AG04449 (cell line): ENCODE measurements at regions not wholly inside any gene's neighbourhood (a gene's known extent, or its start where the extent isn't known, plus 50 kb on each side); places are given as distances from the start of the nearest gene placed in this dataset.

Experiments used
- CTCF ChIA-PET: fragments of 350-600 bp; formaldehyde crosslinking; extraction: SDS; loops from one replicate; lab custom pipeline; 2021; ENCODE audit warnings: antibody characterized with exemption; lab: Yijun Ruan, JAX
- POLR2A ChIA-PET: fragments of 400-600, 350-600 bp; formaldehyde crosslinking; extraction: SDS; loops from one replicate; lab custom pipeline; 2020; ENCODE audit warnings: antibody characterized with exemption, inconsistent platforms; lab: Yijun Ruan, JAX
- DNase-seq: peaks from one replicate; pipeline ENCODE4 v3.0.0-alpha.2; 2010; ENCODE audit warnings: low read depth, low spot score
- H3K4me3 ChIP-seq: 2 replicates; pipeline ENCODE4 v1.5.1; 2011; ENCODE audit warnings: low read depth, mild to moderate bottlenecking, control low read depth, low read length
- CTCF ChIP-seq: IDR thresholded peaks from one replicate; pipeline ENCODE4 v1.5.1; 2011; ENCODE audit warnings: mild to moderate bottlenecking, moderate library complexity, low read length, control low read depth, inconsistent platforms; ENCODE audit not compliant: insufficient read depth; ENCODE audit errors: missing control alignments

- CTCF ChIA-PET, result no interaction called here
- DNase-seq, result no peak
- H3K4me3 ChIP-seq, result no peak overlapping the region
- TF ChIP-seq CTCF, result no peak
- POLR2A ChIA-PET, result no interaction called here
Measured at GRCh38 chr2:2985020-2985419, 392.6 kb downstream of the EIPR1 start.

- H3K4me3 ChIP-seq, result no peak overlapping the region
- no peak for TF ChIP-seq CTCF
- DNase-seq, result no peak
- ChIA-PET CTCF (no interaction called here), POLR2A (no interaction called here)
Measured at GRCh38 chr2:2981000-2981399, 396.6 kb downstream of the EIPR1 start.

GRCh38 chr2:2974982-2975381 is 402.6 kb downstream of the EIPR1 start:
- H3K4me3 ChIP-seq, result no peak overlapping the region
- POLR2A ChIA-PET, result no interaction called here
- CTCF ChIA-PET, result no interaction called here
- DNase-seq, result no peak
- TF ChIP-seq CTCF, result no peak

- DNase-seq, result no peak
- H3K4me3 ChIP-seq, result no peak overlapping the region
- no peak for TF ChIP-seq CTCF
- ChIA-PET POLR2A (no interaction called here), CTCF (no interaction called here)
Measured at GRCh38 chr2:2960441-2961133, 417.0 kb downstream of the EIPR1 start.

- no peak overlapping the region for H3K4me3 ChIP-seq
- CTCF ChIA-PET, result no interaction called here
- POLR2A ChIA-PET, result no interaction called here
- DNase-seq, result no peak
- no peak for TF ChIP-seq CTCF
Measured at GRCh38 chr2:2950403-2950952, 427.1 kb downstream of the EIPR1 start.

GRCh38 chr2:2947406-2947805 is 430.2 kb downstream of the EIPR1 start:
- no peak for TF ChIP-seq CTCF
- ChIA-PET POLR2A (no interaction called here), CTCF (no interaction called here)
- H3K4me3 ChIP-seq, result no peak overlapping the region
- no peak for DNase-seq
